Endothelial cell of umbilical vein (primary cell): ENCODE measurements at regions not wholly inside any gene's neighbourhood (a gene's known extent, or its start where the extent isn't known, plus 50 kb on each side); places are given as distances from the start of the nearest gene placed in this dataset.
"Not testable (repeated sequence)": the region's sequence is repeated elsewhere in the genome, so short reads cannot be mapped to it uniquely, and the experiment has no call there.

ENCODE experiments used
- BruUV-seq: library from RNA; stranded (reverse); fragments of 400-500 nt; replicated peaks from 2 replicates; lab custom pipeline; 2021; lab: Mats Ljungman, UMichigan
- CTCF ChIA-PET: fragments of 300-600, 350-600 bp; sonication (Branson Sonifier 250); formaldehyde crosslinking; loops from one replicate; lab custom pipeline; 2021; ENCODE audit warnings: antibody characterized with exemption, inconsistent platforms; lab: Charles Lee
- POLR2A ChIA-PET: fragments of 300-600, 350-600 bp; sonication (Branson Sonifier 250); formaldehyde crosslinking; loops from one replicate; lab custom pipeline; 2021; ENCODE audit warnings: antibody characterized with exemption, inconsistent platforms; lab: Charles Lee
- DNase-seq: peaks from one replicate; pipeline ENCODE4 v3.0.0-alpha.2; 2011; ENCODE audit warnings: low read depth, low spot score
- FAIRE-seq: peaks from 2 replicates; lab custom pipeline; 2011; peaks lifted over from hg19 to GRCh38; lab: Jason Lieb, UNC
- H2AFZ ChIP-seq: 2 replicates; pipeline ENCODE4 v1.6.0; 2012; ENCODE audit warnings: low read depth, low read length, control low read depth, inconsistent platforms
- H3K27ac ChIP-seq: 2 replicates; pipeline ENCODE4 v1.5.1; 2011; ENCODE audit warnings: low read depth, mild to moderate bottlenecking, control low read depth, low read length, moderate library complexity; ENCODE audit not compliant: insufficient read depth
- H3K27me3 ChIP-seq, 2 experiments: 2 replicates each; pipeline versions ENCODE4 v1.6.0 to v1.6.1; 2011; ENCODE audit warnings: low read length in 2 of 2, mixed read lengths in 1 of 2; ENCODE audit not compliant: control insufficient read depth in 2 of 2, insufficient read depth in 2 of 2
- H3K36me3 ChIP-seq, 2 experiments: 2 replicates in 1 of 2; 3 replicates in 1 of 2; pipeline ENCODE4 v1.5.1; 2011; ENCODE audit warnings: low read length in 2 of 2, mild to moderate bottlenecking in 1 of 2, moderate library complexity in 1 of 2; ENCODE audit not compliant: control insufficient read depth in 2 of 2, insufficient read depth in 2 of 2; ENCODE audit errors: extremely low read depth in 1 of 2
- H3K4me1 ChIP-seq: 3 replicates; pipeline ENCODE4 v1.5.1; 2011; ENCODE audit warnings: mild to moderate bottlenecking, low read length; ENCODE audit not compliant: control insufficient read depth, insufficient read depth; ENCODE audit errors: extremely low read depth
- H3K4me2 ChIP-seq: 2 replicates; pipeline ENCODE4 v1.6.1; 2011; ENCODE audit warnings: low read length, control low read depth, mixed read lengths; ENCODE audit not compliant: insufficient read depth
- H3K4me3 ChIP-seq, 3 experiments: fragments of 200-600 bp in 1 of 3; sonication (generic), shearing (Covaris generic) in 1 of 3; replicated peaks in 1 of 3; 2 replicates each; pipeline ENCODE4 v1.5.1; 2011 to 2016; ENCODE audit warnings: control low read depth in 3 of 3, low read length in 3 of 3, mild to moderate bottlenecking in 2 of 3, inconsistent platforms in 1 of 3, low read depth in 1 of 3, moderate library complexity in 1 of 3; ENCODE audit not compliant: insufficient read depth in 1 of 3
- H3K79me2 ChIP-seq: 2 replicates; pipeline ENCODE4 v1.6.0; 2012; ENCODE audit warnings: low read length, inconsistent platforms; ENCODE audit not compliant: control insufficient read depth, insufficient read depth
- H3K9ac ChIP-seq: replicated peaks from 2 replicates; pipeline ENCODE3; 2011; ENCODE audit warnings: low read length, control low read depth; ENCODE audit not compliant: insufficient read depth; ENCODE audit errors: extremely low read depth
- H3K9me1 ChIP-seq: replicated peaks from 3 replicates; pipeline ENCODE4 v1.6.0; 2011; ENCODE audit warnings: mild to moderate bottlenecking, low read length; ENCODE audit not compliant: control insufficient read depth, insufficient read depth; ENCODE audit errors: extremely low read depth
- H3K9me3 ChIP-seq: replicated peaks from 2 replicates; pipeline ENCODE4 v1.5.1; 2012; ENCODE audit warnings: low read length, inconsistent platforms; ENCODE audit not compliant: control insufficient read depth, insufficient read depth
- H4K20me1 ChIP-seq: replicated peaks from 2 replicates; pipeline ENCODE3; 2011; ENCODE audit warnings: mild to moderate bottlenecking, low read length; ENCODE audit not compliant: control insufficient read depth, insufficient read depth; ENCODE audit errors: extremely low read depth
- EZH2 ChIP-seq: IDR thresholded peaks from 2 replicates; pipeline ENCODE4 v1.6.1; 2012; ENCODE audit warnings: borderline replicate concordance, low read depth, mild to moderate bottlenecking, moderate library complexity, low read length, inconsistent platforms; ENCODE audit not compliant: severe bottlenecking
- FOS ChIP-seq: IDR thresholded peaks from 2 replicates; pipeline ENCODE4 v1.6.1; 2011; ENCODE audit warnings: mild to moderate bottlenecking, low read length, moderate library complexity, borderline replicate concordance; ENCODE audit not compliant: insufficient read depth
- GATA2 ChIP-seq: IDR thresholded peaks from 2 replicates; pipeline ENCODE4 v1.7.0; 2011; ENCODE audit warnings: low read depth, mild to moderate bottlenecking, moderate library complexity, mixed read lengths, low read length; ENCODE audit not compliant: insufficient read length, insufficient read depth
- JUN ChIP-seq: IDR thresholded peaks from 2 replicates; pipeline ENCODE4 v1.6.1; 2011; ENCODE audit warnings: borderline replicate concordance, low read depth; ENCODE audit not compliant: insufficient read length, insufficient read depth
- MYC ChIP-seq: IDR thresholded peaks from one replicate; pipeline ENCODE4 v1.6.1; 2011; ENCODE audit warnings: mild to moderate bottlenecking, low read depth, low read length
- POLR2A ChIP-seq: IDR thresholded peaks from 2 replicates; pipeline ENCODE4 v1.6.1; 2012; ENCODE audit warnings: low read depth, mild to moderate bottlenecking, control low read depth, low read length
- POLR2AphosphoS5 ChIP-seq: IDR thresholded peaks from 2 replicates; pipeline ENCODE4 v1.6.1; 2012; ENCODE audit warnings: low read depth, mild to moderate bottlenecking, control low read depth, low read length, moderate library complexity; ENCODE audit not compliant: insufficient read depth
- dilution Hi-C: fragments of 300-500 bp; cut with MboI; formaldehyde crosslinking; loops from one replicate; pipeline ENCODE4 v1.15.0; 2019; ENCODE audit warnings: low sequenced_read_pairs; ENCODE audit not compliant: extremely low pct_ligation_motif_present
- intact Hi-C: fragments of 100-400 bp; cut with micrococcal nuclease; formaldehyde crosslinking; loops from one replicate; pipeline ENCODE4 v1.10.0; 2022
- TF ChIP-seq, protein P1 (sequence below), 2 donors: IDR thresholded peaks; 1 replicate in 1 of 2; 2 replicates in 1 of 2; pipeline ENCODE4 v1.5.1; 2011; ENCODE audit warnings: low read length in 2 of 2, mild to moderate bottlenecking in 2 of 2, moderate library complexity in 2 of 2, control low read depth in 1 of 2, inconsistent platforms in 1 of 2, low read depth in 1 of 2; ENCODE audit not compliant: insufficient read depth in 1 of 2; ENCODE audit errors: extremely low read depth in 1 of 2
- TF ChIP-seq, protein P2 (sequence below): IDR thresholded peaks from 2 replicates; pipeline ENCODE4 v1.6.1; 2011; ENCODE audit not compliant: insufficient read depth, insufficient read length

- DNase-seq (peak; percentile 92), FAIRE-seq (peak; percentile 89)
- peaks cover 10% of the 10 kb centered on the region for H3K4me1 ChIP-seq
- no peaks in the 10 kb centered on the region for H3K36me3 ChIP-seq
- no peaks in the 10 kb centered on the region for H3K9me3 ChIP-seq
- dilution Hi-C loops (no loop called here), intact Hi-C loops (loop anchor here (1.0 to 2.0 kb wide), 5 partner anchors 30 to 625 kb away; no protein-coding TSS in a partner anchor)
- H3K27me3 ChIP-seq, result no peaks in the 10 kb centered on the region
- peak overlapping the region; percentile 53 for H3K4me2 ChIP-seq
- H2AFZ ChIP-seq, result peak overlapping the region; percentile 66
- TF ChIP-seq MYC, result no peak
- no peak for TF ChIP-seq FOS
- no peak for TF ChIP-seq EZH2
- no peak for TF ChIP-seq JUN
- TF ChIP-seq POLR2A, result peak; percentile 46
- TF ChIP-seq POLR2AphosphoS5, result peak; percentile 48
- TF ChIP-seq, protein P1, sequence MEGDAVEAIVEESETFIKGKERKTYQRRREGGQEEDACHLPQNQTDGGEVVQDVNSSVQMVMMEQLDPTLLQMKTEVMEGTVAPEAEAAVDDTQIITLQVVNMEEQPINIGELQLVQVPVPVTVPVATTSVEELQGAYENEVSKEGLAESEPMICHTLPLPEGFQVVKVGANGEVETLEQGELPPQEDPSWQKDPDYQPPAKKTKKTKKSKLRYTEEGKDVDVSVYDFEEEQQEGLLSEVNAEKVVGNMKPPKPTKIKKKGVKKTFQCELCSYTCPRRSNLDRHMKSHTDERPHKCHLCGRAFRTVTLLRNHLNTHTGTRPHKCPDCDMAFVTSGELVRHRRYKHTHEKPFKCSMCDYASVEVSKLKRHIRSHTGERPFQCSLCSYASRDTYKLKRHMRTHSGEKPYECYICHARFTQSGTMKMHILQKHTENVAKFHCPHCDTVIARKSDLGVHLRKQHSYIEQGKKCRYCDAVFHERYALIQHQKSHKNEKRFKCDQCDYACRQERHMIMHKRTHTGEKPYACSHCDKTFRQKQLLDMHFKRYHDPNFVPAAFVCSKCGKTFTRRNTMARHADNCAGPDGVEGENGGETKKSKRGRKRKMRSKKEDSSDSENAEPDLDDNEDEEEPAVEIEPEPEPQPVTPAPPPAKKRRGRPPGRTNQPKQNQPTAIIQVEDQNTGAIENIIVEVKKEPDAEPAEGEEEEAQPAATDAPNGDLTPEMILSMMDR (IDR thresholded peaks at IDR 0.05; ENCODE audit: extremely low read depth in 1 of 2, insufficient read depth in 1 of 2, low read depth in 1 of 2, low read length in 2 of 2), result peak; percentile 71 to 73
- TF ChIP-seq GATA2, result no peak
- TF ChIP-seq, protein P2, sequence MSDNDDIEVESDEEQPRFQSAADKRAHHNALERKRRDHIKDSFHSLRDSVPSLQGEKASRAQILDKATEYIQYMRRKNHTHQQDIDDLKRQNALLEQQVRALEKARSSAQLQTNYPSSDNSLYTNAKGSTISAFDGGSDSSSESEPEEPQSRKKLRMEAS, result no peak
- no peak overlapping the region for H3K27ac ChIP-seq
- H3K4me3 ChIP-seq, result peak overlapping the region in 2 of 3 experiments; percentile 24 to 28
- BruUV-seq, result no TSS peak
- no peaks in the 10 kb centered on the region for H3K79me2 ChIP-seq
- ChIA-PET CTCF (interaction anchor here (0.6 to 1.5 kb wide), 37 partner anchors 9 to 768 kb away, joined by 3 to 55 read pairs (median 5); partner anchors contain the start of gene ABT1), POLR2A (interaction anchor here (0.7 to 1.1 kb wide), 5 partner anchors 17 to 911 kb away, joined by 3 to 6 read pairs (median 3); a partner anchor contains a TSS)
- H3K9me1 ChIP-seq, result no peaks in the 10 kb centered on the region
- no peaks in the 10 kb centered on the region for H4K20me1 ChIP-seq
- H3K9ac ChIP-seq, result peak overlapping the region; percentile 30
These were observed 120.5 kb upstream of the PRSS16 start for GRCh38 chr6:27126815-27127537.

DNA sequence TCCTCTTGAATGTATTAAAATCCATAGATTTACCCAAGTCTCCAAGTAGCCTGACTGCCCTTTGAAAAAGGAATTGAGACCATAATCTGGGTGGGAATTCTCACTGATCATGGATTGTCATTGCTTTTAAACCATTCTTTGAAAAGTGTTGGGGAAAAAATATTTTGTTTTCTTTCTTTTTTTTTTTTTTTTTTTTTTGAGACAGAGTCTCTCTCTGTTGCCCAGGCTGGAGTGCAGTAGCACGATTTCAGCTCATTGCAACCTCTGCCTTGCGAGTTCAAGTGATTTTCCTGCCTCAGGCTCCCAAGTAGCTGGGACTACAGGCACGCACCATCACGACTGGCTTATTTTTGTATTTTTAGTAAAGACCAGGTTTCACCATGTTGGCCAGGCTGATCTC is 119.6 kb upstream of the PRSS16 start:
- intact Hi-C loops, result loop anchor here (1.0 to 2.0 kb wide), 5 partner anchors 30 to 624 kb away; no protein-coding TSS in a partner anchor
- H3K4me3 ChIP-seq, H3K9ac ChIP-seq, FAIRE-seq, H3K36me3 ChIP-seq, H3K9me3 ChIP-seq, POLR2A ChIA-PET, DNase-seq, H2AFZ ChIP-seq, BruUV-seq, H3K27me3 ChIP-seq, H3K9me1 ChIP-seq, H4K20me1 ChIP-seq, H3K27ac ChIP-seq, H3K79me2 ChIP-seq, dilution Hi-C loops: not testable (repeated sequence)
- CTCF ChIA-PET, result interaction anchor here (1.2 to 1.5 kb wide), 2 partner anchors 532 to 767 kb away, joined by 8 to 18 read pairs; partner anchors contain the start of gene ABT1
- peak overlapping the region; percentile 53 for H3K4me2 ChIP-seq
- peaks cover 12% of the 10 kb centered on the region for H3K4me1 ChIP-seq
